T-cell (primary cell): ENCODE measurements at regions not wholly inside any gene's neighbourhood (a gene's known extent, or its start where the extent isn't known, plus 50 kb on each side); places are given as distances from the start of the nearest gene placed in this dataset.

ENCODE experiments used
- ATAC-seq, 4 experiments: fragments of 200-7000 bp in 3 of 4; fragments of 150-1000 bp in 1 of 4; cut with Tn5 transposase; replicated peaks in 1 of 4; 1 replicate in 3 of 4; 2 replicates in 1 of 4; pipeline ENCODE4 v1.10.0; 2021; ENCODE audit warnings: moderate library complexity in 3 of 4, mild to moderate bottlenecking in 2 of 4, moderate number of reproducible peaks in 1 of 4
- CTCF ChIA-PET, 2 donors: fragments of 300-600 bp; sonication (Branson Sonifier 250); formaldehyde crosslinking; loops; one replicate each; lab custom pipeline; 2022; ENCODE audit warnings: antibody characterized with exemption in 2 of 2; lab: Charles Lee
- POLR2A ChIA-PET, 2 donors: fragments of 300-600 bp; sonication (Branson Sonifier 250); formaldehyde crosslinking; loops; one replicate each; lab custom pipeline; 2022; ENCODE audit warnings: antibody characterized with exemption in 2 of 2; lab: Charles Lee
- DNase-seq, 35 experiments: peaks; one replicate each; pipeline versions ENCODE4 v3.0.0 to v3.0.0-alpha.2; 2013 to 2023
- H3K27ac ChIP-seq: one replicate; pipeline ENCODE4 v1.5.1; 2013; ENCODE audit warnings: low read length
- H3K27me3 ChIP-seq, 2 experiments: replicated peaks in 1 of 2; 1 replicate in 1 of 2; 2 replicates in 1 of 2; pipeline versions ENCODE4 v1.6.1 to v1.7.0; 2013; ENCODE audit warnings: low read length in 1 of 2, mixed read lengths in 1 of 2; ENCODE audit not compliant: control insufficient read depth in 2 of 2, insufficient read depth in 2 of 2; ENCODE audit errors: extremely low read depth in 1 of 2
- H3K36me3 ChIP-seq, 2 donors: 1 replicate in 1 of 2; 2 replicates in 1 of 2; pipeline versions ENCODE4 v1.6.1 to v1.7.0; 2013; ENCODE audit warnings: low read length in 1 of 2; ENCODE audit not compliant: control insufficient read depth in 2 of 2, insufficient read depth in 1 of 2; ENCODE audit errors: extremely low read depth in 1 of 2
- H3K4me1 ChIP-seq, 2 experiments: 1 replicate in 1 of 2; 2 replicates in 1 of 2; pipeline versions ENCODE4 v1.6.1 to v1.7.0; 2013; ENCODE audit warnings: low read length in 2 of 2, mixed read lengths in 1 of 2; ENCODE audit not compliant: insufficient read depth in 2 of 2, control insufficient read depth in 1 of 2; ENCODE audit errors: extremely low read depth in 1 of 2
- H3K4me3 ChIP-seq, 2 donors: 1 replicate in 1 of 2; 2 replicates in 1 of 2; pipeline versions ENCODE4 v1.5.1 to v1.7.0; 2013; ENCODE audit warnings: mild to moderate bottlenecking in 2 of 2, low read length in 1 of 2, moderate library complexity in 1 of 2; ENCODE audit not compliant: control insufficient read depth in 1 of 2; ENCODE audit errors: extremely low read depth in 1 of 2
- H3K9me3 ChIP-seq: 2 replicates; pipeline ENCODE4 v1.7.0; 2013
- H3K27ac Mint-ChIP-seq, 2 donors: one replicate each; pipeline ENCODE4 v1.8.0; 2020 to 2021; ENCODE audit warnings: mild to moderate bottlenecking in 2 of 2, mixed read lengths in 2 of 2
- H3K27me3 Mint-ChIP-seq, 2 donors: one replicate each; pipeline ENCODE4 v1.8.0; 2021 to 2022; ENCODE audit warnings: mixed read lengths in 2 of 2
- H3K36me3 Mint-ChIP-seq: one replicate; pipeline ENCODE4 v1.8.0; 2021; ENCODE audit warnings: mixed read lengths
- H3K4me1 Mint-ChIP-seq, 3 donors: one replicate each; pipeline ENCODE4 v1.8.0; 2020 to 2022; ENCODE audit warnings: mixed read lengths in 3 of 3, mild to moderate bottlenecking in 1 of 3
- H3K4me3 Mint-ChIP-seq, 3 donors: one replicate each; pipeline ENCODE4 v1.8.0; 2020 to 2022; ENCODE audit warnings: mild to moderate bottlenecking in 3 of 3, mixed read lengths in 3 of 3, moderate library complexity in 3 of 3
- H3K9me3 Mint-ChIP-seq, 3 donors: one replicate each; pipeline ENCODE4 v1.8.0; 2020 to 2022; ENCODE audit warnings: mixed read lengths in 3 of 3
- WGBS: methylation state at CpG from one replicate; pipeline ENCODE4 v1.1.5; 2013; ENCODE audit warnings: missing lambda C conversion rate; ENCODE audit not compliant: insufficient coverage; 5-methylcytosine and 5-hydroxymethylcytosine counted together

DNA sequence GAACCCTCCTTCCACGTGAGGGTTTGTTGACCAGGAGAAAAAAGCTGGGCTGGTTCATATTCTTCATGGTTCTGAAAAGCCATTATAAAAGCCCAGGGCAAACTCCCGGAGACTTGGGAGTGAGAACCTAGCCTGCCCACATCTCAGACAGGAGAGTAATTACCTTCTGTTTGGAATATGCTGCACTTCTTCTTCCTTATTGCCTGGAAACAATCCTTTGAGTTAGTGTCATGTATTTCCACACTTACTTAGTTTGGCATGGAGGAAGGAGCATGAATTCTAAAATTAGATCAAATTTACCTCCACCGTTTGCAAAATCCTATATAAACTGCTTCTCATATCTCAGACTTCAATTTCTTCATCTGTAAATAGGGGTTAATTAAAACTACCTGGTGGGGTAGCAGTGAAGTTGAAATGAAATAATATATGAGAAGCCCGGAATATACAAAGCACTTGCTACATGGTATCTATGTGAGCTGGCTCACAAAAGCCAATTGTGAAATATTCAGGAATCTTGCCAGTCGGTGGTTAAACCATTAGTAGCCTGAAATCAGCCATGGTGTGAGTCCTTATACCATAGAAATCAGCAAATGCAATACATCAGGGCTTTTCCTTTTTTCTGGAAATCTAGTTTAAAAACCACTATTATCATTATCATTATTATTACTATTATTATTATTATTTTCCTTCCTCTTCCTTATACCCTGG is 140.0 kb upstream of the RAD23B start:
- Histone ChIP-seq H3K27me3 (peaks cover 0 to 7% of the 10 kb centered on the region in 2 experiments), H3K9me3 (no peaks in the 10 kb centered on the region), H3K36me3 (no peaks in the 10 kb centered on the region), H3K4me3 (no peak overlapping the region), H3K4me1 (no peaks in the 10 kb centered on the region), H3K27ac (no peak overlapping the region)
- no peak for ATAC-seq
- Mint-ChIP-seq H3K27ac (no peak overlapping the region), H3K27me3 (peaks cover 6 to 17% of the 10 kb centered on the region in 2 donors), H3K4me1 (no peaks in the 10 kb centered on the region), H3K36me3 (no peaks in the 10 kb centered on the region), H3K9me3 (no peaks in the 10 kb centered on the region), H3K4me3 (no peak overlapping the region)
- POLR2A ChIA-PET, result no interaction called here
- CTCF ChIA-PET, result no interaction called here
- no peak for DNase-seq
- 83% methylated on average over 2 of the region's 5 CpGs for WGBS

DNA sequence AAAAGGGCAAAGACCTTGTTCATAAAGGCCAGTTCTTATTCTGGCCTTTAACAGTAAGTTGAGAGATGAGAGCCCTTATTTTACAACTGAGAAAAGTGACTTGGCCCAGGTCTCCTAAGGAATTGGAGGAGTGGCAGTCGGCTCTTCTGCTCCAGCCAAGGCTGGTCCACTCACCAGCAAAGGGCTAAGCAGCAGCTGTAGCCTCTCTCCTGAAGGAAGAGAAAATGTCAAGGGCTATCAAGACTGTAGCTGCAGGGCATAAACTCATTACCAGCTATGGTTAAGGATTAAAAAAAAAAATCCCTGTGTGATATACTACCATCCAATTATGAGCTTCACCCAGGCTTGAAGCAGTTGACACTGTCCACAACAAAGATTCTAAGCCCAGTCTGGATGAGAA is 138.6 kb upstream of the RAD23B start:
- Histone ChIP-seq H3K4me3 (no peak overlapping the region), H3K9me3 (no peaks in the 10 kb centered on the region), H3K27ac (no peak overlapping the region), H3K27me3 (no peaks in the 10 kb centered on the region), H3K36me3 (no peaks in the 10 kb centered on the region), H3K4me1 (no peaks in the 10 kb centered on the region)
- Mint-ChIP-seq H3K27ac (no peak overlapping the region), H3K9me3 (no peaks in the 10 kb centered on the region), H3K4me1 (no peaks in the 10 kb centered on the region), H3K27me3 (peaks cover 12 to 14% of the 10 kb centered on the region in 2 donors), H3K36me3 (no peaks in the 10 kb centered on the region), H3K4me3 (no peak overlapping the region)
- ATAC-seq (no peak), DNase-seq (no peak)
- CTCF ChIA-PET, result no interaction called here
- POLR2A ChIA-PET, result no interaction called here
- 50% methylated on average over 1 of the region's 1 CpG for WGBS

DNA sequence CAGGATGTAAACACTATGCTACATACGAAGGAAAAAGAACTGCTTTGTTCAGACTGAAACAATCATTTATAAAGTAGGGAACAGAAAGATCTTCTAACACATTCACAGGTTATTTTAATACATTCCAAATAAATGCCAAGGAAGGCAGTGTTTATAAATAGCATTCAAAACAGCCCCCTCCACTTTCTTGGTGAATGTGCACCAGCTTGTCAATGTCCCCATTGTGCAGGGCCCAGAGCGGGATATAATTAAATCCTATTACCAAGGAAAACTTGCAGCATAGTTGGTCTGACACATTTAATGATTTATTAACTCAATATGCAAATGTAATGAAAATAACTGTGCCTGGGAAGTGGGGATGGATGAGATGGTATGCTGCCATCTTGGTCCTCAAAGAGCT is 135.9 kb upstream of the RAD23B start:
- ATAC-seq (no peak), DNase-seq (no peak)
- H3K4me1 Mint-ChIP-seq, result no peaks in the 10 kb centered on the region
- no peaks in the 10 kb centered on the region for H3K36me3 ChIP-seq
- no peaks in the 10 kb centered on the region for H3K36me3 Mint-ChIP-seq
- no peak overlapping the region for H3K4me3 ChIP-seq
- ChIA-PET POLR2A (no interaction called here), CTCF (interaction anchor here in 1 of 2 donors (0.5 kb wide), 1 partner anchor 140 kb away, joined by 5 read pairs; no protein-coding TSS in a partner anchor)
- H3K27me3 Mint-ChIP-seq, result peaks cover 15 to 17% of the 10 kb centered on the region in 2 donors
- peaks cover 0 to 7% (median 7%) of the 10 kb centered on the region in 3 donors for H3K9me3 Mint-ChIP-seq
- WGBS, result no CpG with 5 or more reads among the region's 2 CpGs
- no peak overlapping the region for H3K27ac ChIP-seq
- H3K27ac Mint-ChIP-seq, result no peak overlapping the region
- no peaks in the 10 kb centered on the region for H3K9me3 ChIP-seq
- no peak overlapping the region for H3K4me3 Mint-ChIP-seq
- H3K4me1 ChIP-seq, result no peaks in the 10 kb centered on the region
- H3K27me3 ChIP-seq, result no peaks in the 10 kb centered on the region

DNA sequence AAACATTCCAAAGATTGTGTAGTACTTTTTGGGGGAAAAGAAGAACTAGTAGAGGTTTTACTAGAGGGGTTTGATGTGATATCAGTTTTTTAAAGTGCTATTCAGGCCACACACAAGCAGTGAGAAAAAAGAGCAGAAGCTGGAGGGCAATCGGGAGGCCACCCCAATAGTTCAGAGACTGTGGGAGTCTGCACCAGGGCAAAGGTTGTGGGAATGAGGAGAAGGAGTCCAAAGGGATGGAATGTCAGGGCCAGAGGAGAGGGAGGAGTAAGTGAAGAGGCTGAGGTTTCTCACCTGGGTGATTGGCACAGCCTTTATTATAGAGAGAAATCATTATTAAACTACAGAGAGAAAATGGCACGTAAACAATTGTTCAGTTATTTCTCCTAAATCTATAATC is 134.9 kb upstream of the RAD23B start:
- no peaks in the 10 kb centered on the region for H3K4me1 ChIP-seq
- H3K9me3 Mint-ChIP-seq, result peaks cover 0 to 7% (median 7%) of the 10 kb centered on the region in 3 donors
- no peak for ATAC-seq
- no peak for DNase-seq
- no peak overlapping the region for H3K27ac Mint-ChIP-seq
- H3K4me3 ChIP-seq, result no peak overlapping the region
- POLR2A ChIA-PET, result no interaction called here
- CTCF ChIA-PET, result interaction anchor here in 1 of 2 donors (0.5 kb wide), 1 partner anchor 63 kb away, joined by 8 read pairs; no protein-coding TSS in a partner anchor
- WGBS, result 92% methylated on average over 1 of the region's 2 CpGs
- no peaks in the 10 kb centered on the region for H3K4me1 Mint-ChIP-seq
- H3K27me3 ChIP-seq, result no peaks in the 10 kb centered on the region
- no peaks in the 10 kb centered on the region for H3K36me3 ChIP-seq
- H3K36me3 Mint-ChIP-seq, result no peaks in the 10 kb centered on the region
- peaks cover 15 to 17% of the 10 kb centered on the region in 2 donors for H3K27me3 Mint-ChIP-seq
- H3K27ac ChIP-seq, result no peak overlapping the region
- H3K4me3 Mint-ChIP-seq, result no peak overlapping the region
- no peaks in the 10 kb centered on the region for H3K9me3 ChIP-seq

DNA sequence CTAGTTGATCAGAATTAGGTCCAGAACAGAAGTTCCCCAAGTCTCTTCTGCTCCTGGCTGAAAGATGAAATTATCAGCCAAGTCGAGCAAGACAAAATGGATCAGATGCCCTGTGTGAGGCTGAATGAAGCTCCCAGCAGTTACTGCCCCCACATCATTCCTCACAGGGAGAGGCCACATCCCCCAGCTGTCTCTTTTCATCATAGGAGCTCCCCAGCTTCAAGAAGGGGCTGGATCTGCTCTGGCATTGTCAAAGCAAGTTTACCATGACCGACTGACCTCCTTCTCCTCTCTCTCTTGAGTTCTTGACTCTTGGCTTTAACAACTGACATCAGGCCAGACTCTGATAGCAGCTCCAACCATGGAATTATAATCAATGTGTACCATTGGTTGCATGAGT is 133.3 kb upstream of the RAD23B start:
- 50% methylated on average over 1 of the region's 2 CpGs for WGBS
- DNase-seq (no peak), ATAC-seq (no peak)
- ChIA-PET POLR2A (no interaction called here), CTCF (interaction anchor here in 1 of 2 donors (0.6 kb wide), 1 partner anchor 17 kb away, joined by 3 read pairs; no protein-coding TSS in a partner anchor)
- no peaks in the 10 kb centered on the region for H3K27me3 ChIP-seq
- H3K4me3 Mint-ChIP-seq, result no peak overlapping the region
- no peak overlapping the region for H3K27ac ChIP-seq
- H3K4me3 ChIP-seq, result no peak overlapping the region
- no peak overlapping the region for H3K27ac Mint-ChIP-seq
- peaks cover 15 to 19% of the 10 kb centered on the region in 2 donors for H3K27me3 Mint-ChIP-seq
- H3K36me3 ChIP-seq, result no peaks in the 10 kb centered on the region
- peaks cover 0 to 7% (median 7%) of the 10 kb centered on the region in 3 donors for H3K9me3 Mint-ChIP-seq
- H3K4me1 ChIP-seq, result no peaks in the 10 kb centered on the region
- H3K9me3 ChIP-seq, result no peaks in the 10 kb centered on the region
- H3K36me3 Mint-ChIP-seq, result no peaks in the 10 kb centered on the region
- H3K4me1 Mint-ChIP-seq, result no peaks in the 10 kb centered on the region

DNA sequence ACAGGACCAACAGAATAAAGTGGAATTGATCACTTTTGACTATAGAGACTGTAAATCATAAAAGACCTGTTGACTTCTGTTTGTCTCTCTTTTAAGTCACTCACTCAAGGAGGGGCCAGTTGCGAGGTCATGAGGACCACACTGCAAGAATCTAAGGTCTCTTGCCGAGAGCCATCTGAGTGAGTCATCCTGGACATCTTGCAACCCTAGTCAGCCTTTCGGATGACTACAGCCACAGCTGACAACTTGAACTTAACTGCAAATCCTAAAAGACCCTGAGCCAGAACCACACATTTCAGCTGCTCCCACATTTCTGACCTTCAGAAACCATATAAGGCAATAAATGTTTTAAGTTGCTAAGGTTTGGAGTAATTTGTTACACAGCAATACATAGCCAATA is 129.7 kb upstream of the RAD23B start:
- Histone ChIP-seq H3K9me3 (no peaks in the 10 kb centered on the region), H3K27ac (no peak overlapping the region), H3K4me1 (no peaks in the 10 kb centered on the region), H3K36me3 (no peaks in the 10 kb centered on the region), H3K4me3 (no peak overlapping the region), H3K27me3 (no peaks in the 10 kb centered on the region)
- CTCF ChIA-PET, result no interaction called here
- Mint-ChIP-seq H3K4me1 (no peaks in the 10 kb centered on the region), H3K27ac (no peak overlapping the region), H3K4me3 (no peak overlapping the region), H3K27me3 (peaks cover 15 to 19% of the 10 kb centered on the region in 2 donors), H3K9me3 (peaks cover 0 to 7% (median 7%) of the 10 kb centered on the region in 3 donors), H3K36me3 (no peaks in the 10 kb centered on the region)
- ATAC-seq (no peak), DNase-seq (no peak)
- POLR2A ChIA-PET, result no interaction called here
- 77% methylated on average over 3 of the region's 3 CpGs for WGBS
